ENCODE measurements at regions not wholly inside any gene's neighbourhood (a gene's known extent, or its start where the extent isn't known, plus 50 kb on each side); places are given as distances from the start of the nearest gene placed in this dataset.

- TF ChIP-seq HNF1B (CRISPR knock-in tag; IDR thresholded peaks at IDR 0.05) (0 out of 2 replicates have a peak, but pooled peaks have one; percentile 33), NR2C2 (CRISPR knock-in tag; IDR thresholded peaks at IDR 0.05; ENCODE audit: borderline replicate concordance) (peak; percentile 82), ZNF781 (CRISPR knock-in tag; IDR thresholded peaks at IDR 0.05; ENCODE audit: borderline replicate concordance, not compliant biosample characterization) (no peak), E2F1 (CRISPR knock-in tag; IDR thresholded peaks at IDR 0.05) (no peak), SCMH1 (CRISPR knock-in tag; IDR thresholded peaks at IDR 0.05; ENCODE audit: borderline replicate concordance) (no peak), HINFP (CRISPR knock-in tag; IDR thresholded peaks at IDR 0.05; ENCODE audit: low read depth) (no peak), ZNF337 (CRISPR knock-in tag; IDR thresholded peaks at IDR 0.05; ENCODE audit: borderline replicate concordance, low read depth) (no peak), ZNF614 (CRISPR knock-in tag; IDR thresholded peaks at IDR 0.05; ENCODE audit: borderline replicate concordance) (no peak; the same call in 1 of the 2 replicates), RBM22 (optimal IDR thresholded peaks at IDR 0.05; ENCODE audit: low read length) (no peak), RORA (CRISPR knock-in tag; IDR thresholded peaks at IDR 0.05) (no peak; the same call in 1 of the 2 replicates), SMAD9 (CRISPR knock-in tag; IDR thresholded peaks at IDR 0.05) (no peak), ZNF737 (CRISPR knock-in tag; IDR thresholded peaks at IDR 0.05; ENCODE audit: borderline replicate concordance) (no peak), MLX (CRISPR knock-in tag; IDR thresholded peaks at IDR 0.05) (peak; percentile 86), KDM1A (CRISPR knock-in tag; IDR thresholded peaks at IDR 0.05) (no peak), IKZF5 (CRISPR knock-in tag; IDR thresholded peaks at IDR 0.05) (0 out of 2 replicates have a peak, but pooled peaks have one; percentile 34), CREBL2 (CRISPR knock-in tag; IDR thresholded peaks at IDR 0.05; ENCODE audit: borderline replicate concordance) (no peak), ZFYVE20 (CRISPR knock-in tag; IDR thresholded peaks at IDR 0.05; ENCODE audit: borderline replicate concordance, low read depth) (no peak), ZNF556 (CRISPR knock-in tag; IDR thresholded peaks at IDR 0.05; ENCODE audit: borderline replicate concordance) (peak; percentile 28; the same call in 1 of the 2 replicates), ZNF263 (CRISPR knock-in tag; IDR thresholded peaks at IDR 0.05) (no peak), ZSCAN21 (CRISPR knock-in tag; IDR thresholded peaks at IDR 0.05; ENCODE audit: borderline replicate concordance) (no peak), PITX1 (CRISPR knock-in tag; IDR thresholded peaks at IDR 0.05) (peak; percentile 70; the same call in 1 of the 2 replicates)
Observed at GRCh38 chr12:75666126-75666938, 154.9 kb upstream of the KRR1 start (continued).
